A673 (cell line): ENCODE measurements at regions not wholly inside any gene's neighbourhood (a gene's known extent, or its start where the extent isn't known, plus 50 kb on each side); places are given as distances from the start of the nearest gene placed in this dataset.

Source experiments
- BruUV-seq: library from RNA; stranded (reverse); fragments of 400-500 nt; replicated peaks from 2 replicates; lab custom pipeline; 2021; lab: Mats Ljungman, UMichigan
- CTCF ChIA-PET: fragments of 300-600 bp; sonication (Branson Sonifier 250); formaldehyde crosslinking; loops from one replicate; lab custom pipeline; 2022; ENCODE audit warnings: antibody characterized with exemption; lab: Charles Lee
- POLR2A ChIA-PET: fragments of 300-600 bp; sonication (Branson Sonifier 250); formaldehyde crosslinking; loops from one replicate; lab custom pipeline; 2022; ENCODE audit warnings: antibody characterized with exemption; ENCODE audit not compliant: low non-redundant PET; lab: Charles Lee
- DNase-seq: peaks from one replicate; pipeline ENCODE4 v3.0.0-alpha.2; 2015; ENCODE audit warnings: low spot score
- H3K27ac ChIP-seq: fragments of 200-600 bp; sonication (generic); 2 replicates; pipeline ENCODE4 v1.5.1; 2016; ENCODE audit warnings: mixed run types, low read depth, mild to moderate bottlenecking, mixed read lengths, antibody characterized with exemption, low read length; ENCODE audit not compliant: poor library complexity, severe bottlenecking
- H3K27me3 ChIP-seq: fragments of 200-600 bp; sonication (generic); replicated peaks from 2 replicates; pipeline ENCODE4 v1.6.1; 2017; ENCODE audit warnings: mixed run types, low read depth, mild to moderate bottlenecking, mixed read lengths, antibody characterized with exemption, low read length; ENCODE audit not compliant: insufficient read depth, poor library complexity
- H3K36me3 ChIP-seq: fragments of 200-600 bp; sonication (generic); 2 replicates; pipeline ENCODE4 v1.6.1; 2016; ENCODE audit warnings: mixed run types, mild to moderate bottlenecking, mixed read lengths, antibody characterized with exemption, low read length; ENCODE audit not compliant: insufficient read depth, poor library complexity, severe bottlenecking
- H3K4me1 ChIP-seq: fragments of 200-600 bp; sonication (generic); 2 replicates; pipeline ENCODE4 v1.6.1; 2017; ENCODE audit warnings: mixed run types, mild to moderate bottlenecking, mixed read lengths, antibody characterized with exemption, low read length; ENCODE audit not compliant: insufficient read depth, poor library complexity, severe bottlenecking
- H3K4me3 ChIP-seq: fragments of 200-600 bp; sonication (generic); 2 replicates; pipeline ENCODE4 v1.5.1; 2016; ENCODE audit warnings: low read depth, mixed run types, mild to moderate bottlenecking, mixed read lengths, low read length; ENCODE audit not compliant: poor library complexity, severe bottlenecking
- H3K9me3 ChIP-seq: fragments of 200-600 bp; sonication (generic); 2 replicates; pipeline ENCODE4 v1.6.1; 2016; ENCODE audit warnings: mixed run types, low read depth, mild to moderate bottlenecking, mixed read lengths, antibody characterized with exemption, low read length; ENCODE audit not compliant: poor library complexity, severe bottlenecking
- CTCF ChIP-seq: fragments of 300-800, 200-600 bp; sonication (generic); conservative IDR thresholded peaks from 2 replicates; pipeline ENCODE4 v1.5.1; 2017; ENCODE audit warnings: low read depth, mild to moderate bottlenecking, antibody characterized with exemption, low read length, moderate library complexity, mixed read lengths
- EZH2 ChIP-seq: fragments of 200-600 bp; sonication (generic); IDR thresholded peaks from 2 replicates; pipeline ENCODE4 v1.6.1; 2017; ENCODE audit warnings: borderline replicate concordance, low read depth, mild to moderate bottlenecking, mixed read lengths, antibody characterized with exemption, low read length; ENCODE audit not compliant: poor library complexity, severe bottlenecking
- intact Hi-C: fragments of 100-400 bp; cut with micrococcal nuclease; formaldehyde crosslinking; loops from one replicate; pipeline ENCODE4 v1.10.0; 2022; ENCODE audit not compliant: unreplicated experiment

DNA sequence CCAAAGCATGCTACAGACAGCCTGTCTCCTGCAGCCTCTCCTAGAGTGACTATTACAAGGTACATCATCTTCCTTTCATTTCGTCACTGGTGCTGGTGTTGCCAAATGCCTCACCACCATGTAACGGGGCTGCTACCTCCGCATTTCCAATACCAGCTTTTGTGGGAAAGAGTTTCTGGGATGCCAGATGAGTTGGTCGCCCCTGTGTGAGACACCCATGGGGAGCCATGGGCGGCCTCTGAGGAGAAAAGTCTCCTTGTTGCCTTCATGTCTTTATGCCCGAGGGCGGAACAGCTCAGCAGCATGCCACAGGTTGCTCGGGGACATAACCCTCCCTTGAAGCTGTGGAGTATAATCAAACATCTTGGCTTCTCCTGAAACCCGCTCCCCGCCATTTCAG is 169.6 kb downstream of the THBS2 start:
- Histone ChIP-seq H3K27ac (no peak overlapping the region), H3K4me3 (no peak overlapping the region), H3K36me3 (no peaks in the 10 kb centered on the region), H3K9me3 (no peaks in the 10 kb centered on the region), H3K27me3 (no peaks in the 10 kb centered on the region), H3K4me1 (peaks cover 6% of the 10 kb centered on the region)
- BruUV-seq, result no TSS peak
- ChIA-PET CTCF (no interaction called here), POLR2A (no interaction called here)
- no peak for TF ChIP-seq EZH2
- no peak for TF ChIP-seq CTCF
- intact Hi-C loops, result no loop called here
- DNase-seq, result no peak

- Histone ChIP-seq H3K36me3 (no peaks in the 10 kb centered on the region), H3K27ac (no peak overlapping the region), H3K4me3 (no peak overlapping the region), H3K9me3 (no peaks in the 10 kb centered on the region), H3K27me3 (no peaks in the 10 kb centered on the region), H3K4me1 (peaks cover 6% of the 10 kb centered on the region)
- intact Hi-C loops, result no loop called here
- TF ChIP-seq CTCF (no peak), EZH2 (no peak)
- CTCF ChIA-PET, result no interaction called here
- BruUV-seq, result no TSS peak
- POLR2A ChIA-PET, result no interaction called here
- DNase-seq, result no peak
Measured at GRCh38 chr6:169083508-169083874, 170.2 kb downstream of the THBS2 start.

- H3K9me3 ChIP-seq, result no peaks in the 10 kb centered on the region
- H3K27ac ChIP-seq, result no peak overlapping the region
- TF ChIP-seq CTCF (no peak), EZH2 (no peak)
- POLR2A ChIA-PET, result no interaction called here
- peaks cover 6% of the 10 kb centered on the region for H3K4me1 ChIP-seq
- BruUV-seq, result no TSS peak
- no peak for DNase-seq
- intact Hi-C loops, result no loop called here
- CTCF ChIA-PET, result no interaction called here
- no peak overlapping the region for H3K4me3 ChIP-seq
- no peaks in the 10 kb centered on the region for H3K27me3 ChIP-seq
- no peaks in the 10 kb centered on the region for H3K36me3 ChIP-seq
Measured at GRCh38 chr6:169082817-169083507, 170.7 kb downstream of the THBS2 start.
